HTR-8/SVneo (cell line): ENCODE measurements at regions not wholly inside any gene's neighbourhood (a gene's known extent, or its start where the extent isn't known, plus 50 kb on each side); places are given as distances from the start of the nearest gene placed in this dataset.
A peak's percentile ranks its signal among the peaks of the same experiment; 100 is the strongest.

Source experiments
- DNase-seq: peaks from one replicate; pipeline ENCODE4 v3.0.0; 2011; ENCODE audit warnings: low spot score, mixed read lengths; ENCODE audit not compliant: insufficient read length
- FAIRE-seq: peaks from 2 replicates; lab custom pipeline; 2011; peaks lifted over from hg19 to GRCh38; lab: Jason Lieb, UNC

GRCh38 chr5:61262080-61262479 is 70.0 kb upstream of the ZSWIM6 start:
- no peak for DNase-seq
- no peak for FAIRE-seq

GRCh38 chr5:61263072-61263471 is 69.0 kb upstream of the ZSWIM6 start:
- no peak for DNase-seq
- no peak for FAIRE-seq

DNA sequence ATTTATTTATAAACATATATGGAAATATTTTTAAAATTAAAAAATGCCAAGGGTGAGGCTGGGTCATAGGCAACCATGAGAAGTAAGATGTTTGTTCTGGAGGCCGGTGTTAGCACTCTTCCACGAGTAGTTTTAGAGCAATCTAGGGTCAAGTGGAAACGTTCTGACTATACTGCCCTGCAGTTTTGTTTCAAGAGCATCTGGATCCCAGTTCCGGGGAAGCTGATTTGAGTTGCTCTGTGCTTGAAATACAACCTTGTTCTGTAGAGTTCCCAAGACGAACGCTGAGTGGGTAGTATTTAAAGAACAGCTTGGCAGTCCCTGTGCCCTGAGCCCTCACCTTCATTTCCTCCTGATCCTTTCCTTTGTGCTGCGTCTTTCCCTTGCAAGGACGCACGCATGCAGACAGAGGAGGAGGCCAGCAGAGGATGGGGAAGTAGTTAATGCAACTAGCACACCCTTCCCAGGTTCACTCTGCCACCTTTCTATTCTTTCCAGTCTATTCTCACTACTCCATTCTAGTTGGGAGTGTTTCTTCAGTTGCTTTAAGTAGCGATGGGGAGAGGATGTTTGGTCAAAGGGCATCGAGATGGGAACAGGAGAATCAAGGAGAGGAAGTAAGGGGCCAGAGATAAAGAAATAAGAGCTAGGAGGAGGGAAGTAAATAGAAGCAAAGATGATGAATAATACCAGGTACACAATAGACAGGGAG is 68.3 kb upstream of the ZSWIM6 start:
- no peak for DNase-seq
- FAIRE-seq: no peak

DNA sequence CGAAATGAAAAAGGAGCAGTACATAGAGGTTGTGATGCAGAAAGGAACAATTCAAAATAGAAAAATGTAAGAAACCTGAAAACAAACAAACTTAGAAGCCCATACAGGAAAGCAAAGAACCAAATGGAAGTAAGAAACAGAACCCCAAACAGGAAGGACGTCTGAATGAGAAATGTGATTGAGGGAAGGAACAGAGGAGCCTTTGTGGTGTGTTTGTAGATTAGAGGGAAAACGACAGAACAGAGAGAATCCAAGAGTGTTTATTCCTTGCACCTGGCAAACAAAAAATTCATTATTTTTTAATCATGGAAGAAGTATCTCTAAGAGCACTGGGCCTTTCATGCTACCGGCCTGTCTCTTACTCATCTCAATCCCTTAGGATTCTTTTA is 67.8 kb upstream of the ZSWIM6 start:
- no peak for FAIRE-seq
- no peak for DNase-seq

DNA sequence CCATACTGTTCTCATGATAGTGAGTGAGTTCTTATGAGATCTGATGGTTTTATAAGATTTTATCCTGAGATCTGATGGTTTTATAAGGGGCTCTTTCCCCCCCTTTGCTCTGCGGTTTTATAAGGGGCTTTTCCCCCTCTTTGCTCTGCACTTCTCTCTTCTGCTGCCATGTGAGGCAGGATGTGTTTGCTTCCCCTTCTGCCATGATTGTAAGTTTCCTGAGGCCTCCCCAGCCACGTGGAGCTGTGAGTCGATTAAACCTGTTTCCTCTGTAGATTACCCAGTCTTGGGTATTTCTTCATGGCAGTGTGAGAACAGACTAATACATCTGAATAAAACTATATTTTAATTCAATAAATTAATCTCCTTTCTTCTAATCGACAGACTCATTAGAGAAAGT is 64.9 kb upstream of the ZSWIM6 start:
- FAIRE-seq (no peak), DNase-seq (no peak)

- DNase-seq (no peak), FAIRE-seq (no peak)
Observed at GRCh38 chr5:61268871-61269270, 63.2 kb upstream of the ZSWIM6 start.

GRCh38 chr5:61270510-61271165 is 61.4 kb upstream of the ZSWIM6 start:
- DNase-seq (no peak), FAIRE-seq (no peak)

DNA sequence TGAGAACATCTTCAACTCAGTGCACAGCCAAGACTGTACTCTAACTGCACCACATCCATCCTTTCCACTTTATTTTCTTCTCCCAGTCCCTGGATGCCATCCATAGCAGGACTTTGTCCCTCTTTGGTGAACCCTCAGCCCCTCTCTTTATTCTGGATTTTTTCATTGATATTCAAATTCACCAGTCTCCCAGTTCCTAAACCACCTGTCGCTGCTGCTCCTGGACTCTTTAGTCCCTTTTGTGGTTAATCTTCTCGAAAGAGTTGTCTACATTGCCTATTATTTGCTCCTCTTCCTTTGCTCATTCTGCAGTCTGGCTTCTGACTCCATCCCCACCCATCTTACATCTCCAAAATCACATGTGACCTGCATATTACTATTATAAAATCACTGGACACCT is 59.4 kb upstream of the ZSWIM6 start:
- FAIRE-seq: no peak
- DNase-seq: no peak

DNA sequence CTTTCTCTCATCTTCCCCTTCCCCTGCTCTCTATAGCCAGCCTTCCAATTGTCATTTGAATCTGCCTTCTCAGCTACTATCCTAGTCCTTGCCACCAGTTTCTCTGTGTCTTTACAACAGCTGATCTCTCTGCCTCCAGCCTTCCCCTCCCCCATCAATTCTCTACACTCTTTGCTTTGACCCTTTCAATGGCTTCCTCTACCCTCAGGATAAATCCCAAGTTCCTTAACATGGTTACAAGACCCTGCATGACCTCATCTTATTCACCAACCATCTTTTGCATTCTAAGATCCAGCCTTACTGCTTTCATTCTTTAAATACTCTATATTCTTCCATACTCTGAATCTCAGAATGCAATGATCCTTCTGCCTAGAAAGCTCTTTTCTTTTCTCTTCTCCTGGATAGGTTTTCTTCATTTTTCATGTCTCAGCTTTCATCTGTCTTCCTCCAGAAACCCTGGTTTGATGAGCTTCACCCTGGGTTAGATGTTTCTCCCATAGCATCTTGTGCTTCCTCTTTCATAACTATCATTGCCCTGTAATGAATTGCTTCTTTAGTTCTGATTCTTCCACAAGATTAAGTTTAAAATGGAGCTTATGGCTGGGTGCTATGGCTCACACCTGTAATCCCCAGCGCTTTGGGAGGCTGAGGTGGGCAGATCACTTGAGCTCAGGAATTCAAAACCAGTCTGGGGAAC is 58.6 kb upstream of the ZSWIM6 start:
- DNase-seq (no peak), FAIRE-seq (no peak)

DNA sequence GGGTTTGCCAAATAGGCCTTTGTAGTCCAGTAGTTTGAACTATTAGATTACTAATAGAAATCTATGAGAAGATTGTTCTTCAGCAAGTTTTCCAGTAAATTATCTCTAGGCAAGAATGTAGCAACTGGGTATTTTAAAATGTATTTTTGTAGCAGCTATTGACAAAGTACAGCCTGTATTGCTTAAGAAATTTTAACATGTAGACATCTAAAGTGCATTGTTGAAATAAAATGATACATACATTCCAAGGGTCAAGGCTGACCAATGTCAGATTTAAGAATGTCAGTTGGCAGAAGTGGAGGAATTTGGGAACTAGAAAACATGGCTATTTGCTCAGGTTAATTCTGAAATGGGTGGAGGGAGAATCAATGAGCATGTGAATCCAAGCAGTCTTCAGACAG is 57.5 kb upstream of the ZSWIM6 start:
- DNase-seq: no peak
- FAIRE-seq: no peak

GRCh38 chr5:61275841-61276240 is 56.2 kb upstream of the ZSWIM6 start:
- peak; percentile 15 for DNase-seq
- FAIRE-seq: peak; percentile 54

- peak; percentile 30 for DNase-seq
- FAIRE-seq: peak; percentile 13
Observed at GRCh38 chr5:61277190-61277589, 54.9 kb upstream of the ZSWIM6 start.

DNA sequence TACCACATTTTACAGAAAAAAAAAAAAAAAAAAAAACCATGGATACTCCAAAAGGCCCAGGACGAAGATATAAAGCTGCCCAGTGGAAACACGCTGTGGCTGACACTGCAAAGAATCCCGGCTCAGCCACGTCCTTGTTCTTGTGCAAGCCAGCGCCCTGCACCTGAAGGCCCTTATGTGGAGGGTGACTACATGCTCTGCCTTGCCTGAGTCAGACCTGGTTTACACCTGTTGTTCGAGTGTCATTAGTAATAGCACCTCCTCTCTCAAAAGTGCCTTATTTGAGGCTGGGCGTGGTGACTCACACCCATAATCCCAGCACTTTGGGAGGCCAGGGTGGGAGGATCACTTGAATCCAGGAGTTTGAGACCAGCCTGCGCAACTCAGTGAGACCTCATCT is 54.3 kb upstream of the ZSWIM6 start:
- FAIRE-seq (peak; percentile 54), DNase-seq (no peak)

- FAIRE-seq (no peak), DNase-seq (no peak)
Observed at GRCh38 chr5:61279725-61280124, 52.3 kb upstream of the ZSWIM6 start.

DNA sequence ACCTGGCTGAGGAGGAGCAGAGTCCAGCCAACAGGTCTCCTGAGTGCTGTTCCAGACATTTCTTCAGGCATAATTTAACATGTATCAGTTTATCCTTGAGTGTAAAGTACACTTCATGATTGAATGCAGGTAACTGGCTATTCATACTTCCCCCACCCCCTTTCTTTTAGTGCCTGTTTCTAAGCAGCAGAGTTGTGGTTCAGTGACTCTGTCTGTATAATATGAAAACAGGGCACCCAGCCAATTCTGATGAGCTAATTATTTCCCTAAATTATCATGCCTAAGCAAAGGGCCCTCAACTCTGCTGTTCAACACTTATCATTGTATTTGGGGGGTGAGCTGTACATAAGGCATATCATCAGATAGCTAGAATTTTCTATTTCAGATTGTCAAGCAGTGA is 51.9 kb upstream of the ZSWIM6 start:
- FAIRE-seq: peak; percentile 42
- no peak for DNase-seq

GRCh38 chr5:61280761-61281427 is 51.2 kb upstream of the ZSWIM6 start:
- DNase-seq (no peak), FAIRE-seq (no peak)

- FAIRE-seq (no peak), DNase-seq (no peak)
Observed at GRCh38 chr5:61281686-61282085, 50.4 kb upstream of the ZSWIM6 start.
